ENCODE measurements at regions not wholly inside any gene's neighbourhood (a gene's known extent, or its start where the extent isn't known, plus 50 kb on each side); places are given as distances from the start of the nearest gene placed in this dataset.
"Not testable (repeated sequence)": the region's sequence is repeated elsewhere in the genome, so short reads cannot be mapped to it uniquely, and the experiment has no call there.

DNA sequence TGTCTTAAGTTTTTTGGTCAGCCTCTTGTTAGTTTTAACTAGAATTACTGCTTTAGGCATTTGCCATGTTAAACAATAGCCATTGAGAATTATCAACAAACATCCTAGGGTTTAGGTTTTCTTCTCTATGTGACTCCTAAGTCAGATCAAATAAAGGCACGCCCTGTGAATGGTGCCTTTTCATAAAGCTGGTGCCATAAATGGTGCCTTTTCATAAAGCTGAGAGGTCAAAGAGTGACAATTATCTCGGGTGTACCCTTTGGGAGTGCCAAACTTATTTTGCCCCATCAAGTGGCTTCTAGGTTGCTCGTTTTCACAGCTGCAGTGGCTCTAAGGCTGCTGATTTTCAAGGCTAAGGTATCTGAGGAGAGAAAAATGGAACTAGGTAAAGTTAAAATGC, 391.6 kb downstream of the DMRTA1 start:
- no peak for DNase-seq (ENCODE audit: low read depth in 2 of 2)

DNA sequence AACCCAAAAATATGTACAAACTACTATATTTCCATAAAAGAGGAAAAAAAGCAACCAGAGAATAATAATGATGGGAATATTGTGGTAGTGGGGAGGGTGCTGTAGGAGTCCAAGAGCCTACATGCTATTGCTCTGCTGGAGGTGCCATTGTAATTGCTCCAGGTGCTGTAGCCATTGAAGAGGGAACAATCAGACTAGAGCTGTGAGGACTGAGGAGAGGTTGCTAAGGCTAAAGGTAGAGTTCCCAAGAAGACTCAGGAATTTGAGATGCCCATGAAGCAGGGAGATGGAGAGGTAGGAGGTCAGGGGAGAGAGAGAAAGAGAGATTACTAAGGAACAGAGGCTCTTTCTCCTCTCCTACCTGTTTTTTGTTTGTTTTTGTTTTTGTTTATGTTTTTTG, 394.0 kb downstream of the DMRTA1 start:
- DNase-seq (ENCODE audit: low read depth in 2 of 2) = no peak

DNA sequence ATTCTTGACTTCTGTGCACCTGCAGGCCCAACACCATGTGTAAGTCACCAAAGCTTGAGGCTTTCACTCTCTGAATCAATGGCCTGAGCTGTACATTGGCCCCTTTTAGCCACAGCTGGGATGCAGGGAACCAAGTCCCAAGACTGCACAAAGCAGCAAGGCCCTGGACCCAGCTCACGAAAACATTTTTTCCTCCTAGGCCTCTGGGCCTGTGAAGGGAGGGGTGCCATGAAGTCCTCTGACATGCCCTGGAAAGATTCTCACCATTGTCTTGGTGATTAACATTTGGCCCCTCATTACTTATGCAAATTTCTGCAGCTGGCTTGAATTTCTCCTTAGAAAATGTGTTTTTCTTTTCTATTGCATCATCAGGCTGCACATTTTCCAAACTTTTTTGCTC, 398.6 kb downstream of the DMRTA1 start:
- not testable (repeated sequence) for DNase-seq (ENCODE audit: low read depth in 2 of 2)

DNA sequence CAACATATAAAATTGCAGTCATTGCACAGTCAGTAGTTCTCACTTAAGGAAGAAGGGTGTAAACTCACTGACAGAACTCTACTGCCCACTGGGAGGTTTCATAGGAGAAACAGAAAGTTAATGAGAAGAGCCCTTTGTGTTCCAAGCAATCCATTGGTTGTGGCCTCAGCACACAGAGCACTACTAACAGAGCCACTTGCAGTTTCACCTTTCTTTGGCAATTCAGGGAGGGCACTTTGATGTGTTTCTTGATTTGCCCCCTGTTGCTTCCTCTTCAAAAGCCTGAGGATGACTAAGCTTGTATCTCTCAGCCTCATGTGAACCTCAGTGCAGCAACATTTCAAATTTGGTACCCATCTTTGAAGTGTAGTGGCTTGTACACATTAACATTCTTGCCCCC, 409.4 kb downstream of the DMRTA1 start:
- DNase-seq (ENCODE audit: low read depth in 2 of 2) = no peak

DNA sequence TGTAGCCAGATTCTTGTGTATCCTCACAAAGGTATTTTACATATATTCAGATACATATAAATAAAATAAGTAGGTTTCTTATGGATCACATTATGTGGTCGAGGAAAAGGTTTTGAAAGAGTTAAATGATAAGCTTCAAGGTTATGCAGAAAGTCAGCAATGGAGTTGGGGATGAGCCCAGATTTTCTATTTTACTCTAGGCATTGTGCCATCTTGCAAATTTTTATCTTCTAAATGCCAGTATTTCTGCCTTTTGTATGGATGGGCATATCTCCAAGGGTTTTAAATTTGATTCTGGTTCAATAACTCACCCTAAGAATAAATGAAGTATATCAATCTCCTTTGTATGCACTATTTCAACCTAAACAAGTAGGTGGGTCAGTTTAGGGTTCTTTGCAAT, 410.7 kb downstream of the DMRTA1 start:
- DNase-seq (ENCODE audit: low read depth in 2 of 2) = no peak

DNA sequence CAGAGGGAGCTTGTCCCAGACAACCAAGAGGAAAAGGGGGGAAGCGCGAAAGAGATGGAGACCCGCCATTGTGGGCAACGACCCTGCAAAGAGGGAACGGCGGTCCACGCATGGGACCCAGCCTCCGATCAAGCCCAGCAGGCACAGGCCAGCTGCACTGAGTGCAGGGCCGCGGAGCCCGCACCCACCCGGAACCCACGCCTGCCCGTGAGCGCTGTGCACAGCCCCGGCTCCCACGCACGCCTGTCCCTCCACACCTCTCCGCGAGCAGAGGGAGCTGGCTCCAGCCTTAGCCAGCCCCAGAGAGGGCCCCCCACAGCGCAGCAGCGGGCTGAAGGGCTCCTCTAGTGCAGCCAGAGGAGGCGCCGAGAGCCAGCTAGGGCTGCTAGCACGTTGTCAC, 416.5 kb downstream of the DMRTA1 start:
- DNase-seq (ENCODE audit: low read depth in 2 of 2) = no peak

DNA sequence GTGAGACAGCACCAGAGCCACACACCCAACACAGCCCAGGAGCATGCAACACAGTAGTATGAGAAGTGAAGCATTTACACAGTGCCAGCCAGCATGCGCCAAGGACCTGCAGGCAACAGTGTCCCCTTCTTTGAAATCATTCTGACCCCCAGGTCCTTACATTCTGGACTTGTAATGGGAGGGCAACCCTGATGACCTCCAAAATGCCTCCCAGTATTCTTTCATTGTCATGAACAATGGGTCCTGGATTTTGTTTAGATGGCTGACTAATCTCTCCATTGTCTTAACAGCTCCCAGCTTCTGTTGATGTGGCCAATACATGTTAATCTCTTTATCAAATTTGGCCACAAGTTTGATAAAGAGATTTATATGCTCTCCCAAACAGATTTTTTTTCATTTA, 417.1 kb downstream of the DMRTA1 start:
- no peak for DNase-seq (ENCODE audit: low read depth in 2 of 2)

DNA sequence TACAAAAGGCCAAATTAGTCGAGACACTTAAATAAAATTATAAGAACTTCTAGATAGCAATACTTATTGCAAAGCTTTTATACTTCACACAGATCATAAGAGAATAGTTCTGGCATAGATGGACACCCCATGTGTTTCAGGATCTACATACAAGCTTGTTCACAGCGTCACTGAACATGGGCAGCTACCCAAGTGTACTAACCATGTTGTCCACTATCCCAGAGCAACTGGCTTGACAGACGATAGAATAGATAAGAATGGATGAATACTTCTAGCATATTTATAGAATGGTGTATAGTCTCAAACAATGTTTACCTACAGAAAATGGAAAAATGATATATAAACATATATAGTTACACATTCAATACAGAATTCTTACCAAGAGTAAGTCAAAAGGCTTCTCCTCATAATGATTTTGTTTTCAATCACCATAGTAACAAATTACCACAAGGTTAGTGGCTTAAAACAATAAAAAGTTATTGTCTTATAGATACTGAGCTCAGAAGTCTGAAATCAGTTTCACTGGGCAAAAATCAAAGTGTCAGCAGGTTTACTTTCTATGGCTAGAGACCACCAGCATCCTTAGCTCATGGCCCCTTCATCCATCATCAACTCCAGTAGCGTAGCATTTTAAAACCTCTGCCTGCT, 446.7 kb downstream of the DMRTA1 start:
- no peak for DNase-seq (ENCODE audit: low read depth in 2 of 2)

DNA sequence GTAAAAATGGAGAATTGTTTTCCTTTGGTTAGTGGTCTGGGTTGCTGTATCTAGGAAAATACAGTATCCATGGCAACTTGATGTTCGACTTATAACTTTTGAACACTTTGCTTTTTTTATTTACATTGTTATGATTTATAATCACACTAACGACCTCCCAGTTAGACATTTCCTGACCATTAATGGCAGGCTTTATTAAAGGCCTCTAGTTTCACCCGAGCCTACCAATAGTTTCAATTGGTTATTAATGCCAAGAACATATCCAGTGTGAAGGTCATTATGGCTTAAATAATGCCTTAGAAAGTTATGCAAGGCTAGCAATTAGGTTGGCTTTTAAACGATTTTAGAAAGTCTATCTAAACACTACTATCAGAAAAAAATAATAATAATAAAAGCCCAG, 452.0 kb downstream of the DMRTA1 start:
- no peak for DNase-seq (ENCODE audit: low read depth in 2 of 2)

DNA sequence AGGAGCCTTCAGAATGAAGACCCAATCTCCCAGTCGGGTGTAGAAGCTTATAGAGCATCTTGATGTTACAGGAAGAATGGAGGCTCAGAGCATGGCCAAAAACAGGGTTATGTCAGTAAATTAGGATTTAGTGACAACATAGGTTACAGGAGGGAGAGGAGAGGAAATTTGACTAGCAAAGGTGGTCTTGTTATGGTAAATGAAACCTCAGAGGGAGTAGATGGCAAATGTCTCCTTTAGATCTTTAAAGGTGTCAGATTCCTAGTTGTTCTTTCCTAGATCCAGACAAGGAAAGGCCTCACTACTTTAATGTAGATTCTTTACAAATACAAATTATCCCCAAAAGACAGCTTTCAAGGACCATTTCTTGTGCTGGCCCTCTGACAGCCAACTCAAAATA, 465.0 kb downstream of the DMRTA1 start:
- no peak for DNase-seq (ENCODE audit: low read depth in 2 of 2)

DNA sequence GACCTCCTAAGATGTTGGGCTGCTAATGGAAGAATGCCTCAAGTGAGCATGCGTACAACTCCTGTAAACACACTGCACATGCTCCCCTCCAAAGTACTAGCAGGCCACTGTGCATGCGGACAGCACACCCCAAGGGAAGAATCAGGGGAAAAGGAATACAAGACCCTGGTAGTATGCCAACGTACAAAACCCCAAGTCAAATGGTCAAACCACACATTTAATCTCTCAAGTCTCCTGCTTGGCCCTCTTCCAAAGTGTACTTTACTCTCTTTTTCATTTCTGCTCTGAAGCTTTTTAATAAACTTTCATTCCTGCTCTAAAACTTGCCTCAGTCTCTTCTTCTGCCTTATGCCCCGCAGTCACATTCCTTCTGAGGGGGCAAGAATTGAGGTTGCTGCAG, 466.4 kb downstream of the DMRTA1 start:
- DNase-seq (ENCODE audit: low read depth in 2 of 2) = no peak

DNA sequence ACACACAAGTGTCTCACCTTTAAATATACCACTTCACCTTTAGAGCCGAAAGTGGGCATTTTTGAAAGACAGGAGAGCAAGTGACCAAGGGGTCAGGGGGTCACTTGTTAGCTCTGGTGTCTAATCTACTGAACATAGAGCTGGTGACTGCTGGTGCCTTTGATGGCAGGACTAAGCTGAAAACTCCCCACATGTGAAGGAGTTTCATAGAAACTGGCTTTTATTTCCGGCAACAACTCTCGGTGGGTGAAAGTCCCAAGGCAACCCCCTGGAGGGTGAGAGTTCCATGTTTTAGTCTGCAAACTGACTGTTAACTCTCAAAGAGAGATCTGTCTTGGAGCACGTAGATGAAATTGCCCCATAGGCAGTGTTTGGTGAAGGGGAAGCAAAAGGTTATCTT, 466.9 kb downstream of the DMRTA1 start:
- DNase-seq (ENCODE audit: low read depth in 2 of 2) = no peak

DNA sequence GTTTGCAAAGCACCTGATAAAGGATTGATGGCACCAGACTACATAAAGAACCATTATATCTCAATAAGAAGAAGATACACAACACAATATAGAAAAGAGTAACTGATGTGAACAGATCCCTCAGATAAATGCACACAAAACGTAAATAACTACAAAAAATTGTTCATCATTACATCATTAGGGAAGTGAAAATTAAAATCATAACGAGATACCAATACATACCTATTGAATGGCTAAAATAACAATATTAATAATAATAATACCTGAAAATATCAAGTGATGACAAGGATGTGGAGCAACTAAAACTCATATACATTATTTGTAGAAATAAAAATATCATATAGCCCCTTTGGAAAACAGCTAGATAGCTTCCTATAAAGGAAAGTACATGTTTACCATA, 469.5 kb downstream of the DMRTA1 start:
- DNase-seq (ENCODE audit: low read depth in 2 of 2) = no peak

DNA sequence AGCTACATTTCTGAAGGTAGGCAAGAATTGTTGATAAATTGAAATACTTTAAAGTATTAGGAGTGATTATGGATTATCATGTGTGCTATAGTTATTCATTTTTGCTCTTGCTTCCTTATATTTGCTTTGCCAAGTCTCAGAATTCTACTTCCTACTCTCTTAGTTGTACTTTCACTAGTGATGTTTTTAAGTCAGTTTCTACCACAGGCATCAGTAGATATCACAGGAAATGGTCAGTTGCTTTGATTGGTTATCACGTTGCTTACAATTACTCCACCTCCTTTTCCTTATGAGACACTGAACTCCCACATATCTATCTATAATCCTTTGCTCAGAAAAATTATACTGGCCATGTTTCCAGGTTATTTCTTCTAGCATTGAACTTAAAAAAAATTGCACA, 472.8 kb downstream of the DMRTA1 start:
- no peak for DNase-seq (ENCODE audit: low read depth in 2 of 2)

DNA sequence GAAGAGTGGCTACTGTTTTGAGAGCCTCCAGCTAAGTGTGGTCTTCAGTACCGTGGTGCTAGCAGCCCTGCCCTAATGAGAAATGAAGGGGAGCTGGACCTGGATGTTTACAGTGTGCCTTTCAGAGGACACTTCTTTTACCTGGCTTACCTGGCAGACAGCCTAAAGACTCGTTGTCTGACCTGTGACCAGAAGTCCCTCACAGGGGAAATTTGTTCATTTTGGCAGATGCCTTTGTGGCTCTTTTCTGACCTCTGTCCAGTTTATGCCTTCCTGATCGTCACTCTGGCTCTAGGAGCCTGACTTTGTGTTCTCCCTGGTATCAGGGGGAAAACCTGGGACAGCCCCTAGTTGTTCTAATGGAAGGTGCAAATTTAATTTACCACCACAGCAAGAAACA, 475.1 kb downstream of the DMRTA1 start:
- no peak for DNase-seq (ENCODE audit: low read depth in 2 of 2)

DNA sequence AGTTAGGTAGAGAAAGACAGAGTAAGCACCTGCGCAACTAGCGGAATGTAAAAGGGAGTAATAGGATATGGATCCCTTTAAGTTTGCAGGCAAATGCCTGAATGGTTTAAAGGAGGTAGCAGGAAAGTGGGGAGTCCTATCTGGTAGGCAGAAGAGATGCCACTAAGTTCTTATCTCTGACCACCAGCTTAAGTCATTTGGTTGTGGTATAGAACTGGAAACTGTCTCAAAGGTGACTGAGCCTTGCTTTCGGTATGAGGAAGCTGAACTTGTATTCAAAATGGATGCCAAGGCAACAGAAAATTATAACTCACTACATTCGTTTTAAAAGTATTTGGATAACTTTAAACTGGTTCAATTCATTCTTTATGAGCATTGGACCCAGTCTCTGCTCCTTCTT, 475.6 kb downstream of the DMRTA1 start:
- DNase-seq (ENCODE audit: low read depth in 2 of 2) = no peak

DNA sequence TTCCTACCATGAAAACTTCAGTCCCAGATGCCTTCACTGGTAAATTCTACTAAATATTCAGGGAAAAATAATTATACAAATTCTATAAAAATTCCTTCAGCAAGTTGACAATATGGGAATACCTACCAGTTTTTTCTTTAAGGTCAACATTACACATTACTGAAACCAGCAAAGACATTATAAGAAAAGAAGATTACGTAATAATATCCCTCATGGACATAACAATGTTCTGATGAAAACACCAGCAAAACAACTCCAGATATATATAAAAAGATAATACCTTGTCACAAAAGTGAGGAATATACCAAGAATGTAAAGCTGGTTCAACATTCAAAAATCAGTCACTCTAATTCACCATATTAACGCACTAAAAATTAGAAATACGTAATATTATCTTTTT, 507.9 kb downstream of the DMRTA1 start:
- DNase-seq (ENCODE audit: low read depth in 2 of 2) = no peak

DNA sequence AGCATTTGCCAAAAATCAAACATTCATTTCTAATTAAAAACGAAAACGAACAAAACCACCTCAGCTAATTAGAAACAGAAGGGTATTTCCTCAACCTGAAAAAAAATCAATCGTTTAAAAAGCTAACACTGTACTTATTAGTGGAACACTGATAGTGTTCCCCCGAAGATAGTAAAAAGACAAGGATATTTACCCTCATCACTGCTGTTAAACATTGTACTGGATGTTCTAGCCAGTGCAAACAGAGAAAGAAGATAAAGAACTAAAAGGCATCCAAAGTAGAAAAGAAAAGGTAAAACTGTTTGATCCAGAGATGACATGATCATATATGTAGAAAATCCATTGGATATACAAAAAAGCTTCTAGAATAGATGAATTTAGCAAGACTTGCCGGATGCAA, 508.3 kb downstream of the DMRTA1 start:
- no peak for DNase-seq (ENCODE audit: low read depth in 2 of 2)

DNA sequence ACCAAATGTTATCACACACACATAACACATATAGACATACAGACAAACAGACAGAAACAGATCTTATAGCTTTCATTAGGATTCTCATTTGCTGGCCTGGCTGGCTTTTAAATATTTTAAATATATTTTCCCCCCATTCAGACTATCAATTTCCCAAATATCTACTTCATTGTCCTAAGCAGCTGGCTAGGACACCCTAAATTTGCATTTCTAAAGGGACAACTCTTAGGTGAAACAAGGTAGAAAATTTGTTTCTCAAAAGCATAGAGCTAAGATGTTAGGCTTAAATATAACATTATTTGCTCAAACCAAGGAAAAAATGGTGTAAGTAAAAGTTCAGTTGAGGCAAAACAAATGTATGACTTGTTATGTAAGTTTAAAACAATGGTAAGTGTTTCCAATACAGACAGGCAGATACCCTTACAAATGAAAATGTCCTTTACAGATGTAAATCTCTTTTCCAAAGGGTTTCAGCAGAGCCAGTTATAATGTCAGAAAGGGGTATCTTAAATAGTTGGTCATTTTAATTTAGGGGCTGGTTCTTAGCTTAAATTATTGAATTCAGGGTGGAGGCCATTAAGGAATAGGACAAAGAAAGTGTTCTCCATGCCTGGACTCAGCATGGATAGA, 522.8 kb downstream of the DMRTA1 start:
- DNase-seq (ENCODE audit: low read depth in 2 of 2) = no peak

DNA sequence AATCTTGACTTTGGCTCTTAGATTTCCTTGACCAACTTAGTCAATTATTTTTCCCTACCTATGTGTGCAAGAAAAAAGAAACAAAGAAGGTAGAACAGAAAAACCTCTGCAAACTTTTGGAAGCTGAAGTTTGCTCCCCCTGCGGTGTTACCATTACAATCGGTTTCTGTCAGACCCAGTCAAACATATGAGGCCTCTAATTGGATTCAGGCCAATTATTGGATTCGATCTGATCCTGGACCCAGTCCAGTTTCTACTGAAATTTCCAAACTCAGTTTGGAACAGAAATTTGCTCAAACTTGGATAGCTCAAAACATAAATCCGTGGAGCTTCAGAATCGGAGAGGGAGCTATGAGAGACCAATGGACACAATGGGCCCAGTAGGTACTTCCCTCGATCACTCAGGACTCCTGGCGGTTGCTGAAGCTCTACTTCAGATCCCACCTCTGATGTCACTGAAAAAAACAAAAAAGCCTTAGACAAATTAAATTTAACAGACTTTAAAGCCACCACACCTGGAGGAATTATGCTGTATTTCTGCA, 523.9 kb downstream of the DMRTA1 start:
- no peak for DNase-seq (ENCODE audit: low read depth in 2 of 2)

DNA sequence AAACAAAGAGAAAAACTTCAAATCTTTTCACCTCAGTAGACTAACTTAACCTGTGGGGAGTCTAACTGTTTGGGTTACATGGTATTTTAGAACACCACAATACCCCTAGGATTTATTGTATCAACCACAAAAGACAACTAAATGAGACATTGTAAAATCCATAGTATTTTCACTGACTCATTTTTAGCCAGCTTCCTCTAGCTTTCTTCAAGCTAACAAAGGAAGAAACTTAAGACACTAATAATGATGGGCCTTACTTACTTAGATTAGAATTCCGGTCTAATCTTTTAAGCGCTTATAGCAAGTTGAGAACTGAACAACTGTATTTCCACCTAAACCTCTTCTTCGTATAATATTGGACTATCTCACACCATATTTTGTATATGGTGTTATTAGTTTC, 529.3 kb downstream of the DMRTA1 start:
- peak; percentile 9 to 13 for DNase-seq (ENCODE audit: low read depth in 2 of 2)

DNA sequence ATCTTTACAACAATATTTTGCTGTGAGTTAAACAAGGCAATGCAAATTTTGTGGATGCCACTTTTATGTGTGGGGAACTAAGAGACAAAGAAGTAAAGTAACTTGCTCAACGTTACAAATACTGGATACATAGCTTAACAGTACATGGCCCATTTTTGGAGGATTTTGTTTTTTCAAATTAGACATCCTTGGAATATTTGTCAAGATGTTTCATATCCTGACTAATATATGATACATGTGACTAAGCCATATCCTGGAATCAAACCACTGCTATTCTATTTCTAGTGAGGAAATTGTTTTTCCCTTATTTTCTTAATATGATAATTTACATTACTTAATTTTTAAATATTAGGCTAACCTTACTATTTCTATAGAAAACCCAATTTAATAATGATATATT, 529.8 kb downstream of the DMRTA1 start:
- peak; percentile 13 to 40 for DNase-seq (ENCODE audit: low read depth in 2 of 2)

DNA sequence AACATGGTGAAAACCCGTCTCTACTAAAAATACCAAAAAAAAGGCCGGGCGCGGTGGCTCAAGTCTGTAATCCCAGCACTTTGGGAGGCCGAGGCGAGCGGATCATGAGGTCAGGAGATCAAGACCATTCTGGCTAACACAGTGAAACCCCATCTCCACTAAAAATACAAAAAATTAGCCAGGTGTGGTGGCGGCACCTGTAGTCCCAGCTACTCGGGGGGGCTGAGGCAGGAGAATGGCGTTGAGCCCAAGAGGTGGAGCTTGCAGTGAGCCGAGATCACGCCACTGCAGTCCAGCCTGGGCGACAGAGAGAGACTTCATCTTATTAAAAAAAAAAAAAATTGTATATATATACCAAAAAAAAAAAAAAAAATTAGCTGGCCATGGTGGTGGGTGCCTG, 533.8 kb downstream of the DMRTA1 start:
- DNase-seq (ENCODE audit: low read depth in 2 of 2) = not testable (repeated sequence)

DNA sequence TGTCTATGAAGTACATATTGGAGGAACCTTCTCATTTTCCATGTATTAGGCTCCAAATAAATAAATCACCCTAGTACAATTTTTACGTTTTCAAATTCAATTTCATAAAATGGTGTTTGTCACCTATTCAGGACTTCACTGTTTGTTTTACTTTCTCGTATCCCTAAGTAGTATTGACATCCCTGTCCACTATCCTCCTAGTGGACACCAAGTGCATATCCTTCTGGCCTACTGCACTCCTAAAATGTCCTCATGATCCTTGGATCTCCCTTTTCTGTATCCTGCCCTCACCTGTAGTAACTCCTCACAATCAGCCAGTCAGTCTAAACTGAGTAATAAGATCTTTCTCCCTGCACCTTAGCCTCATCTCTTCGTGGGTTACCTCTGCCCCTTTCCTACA, 539.9 kb downstream of the DMRTA1 start:
- no peak for DNase-seq (ENCODE audit: low read depth in 2 of 2)

All from fibroblast of skin of left biceps (primary cell).